ENCODE measurements at regions not wholly inside any gene's neighbourhood (a gene's known extent, or its start where the extent isn't known, plus 50 kb on each side); places are given as distances from the start of the nearest gene placed in this dataset.

DNA sequence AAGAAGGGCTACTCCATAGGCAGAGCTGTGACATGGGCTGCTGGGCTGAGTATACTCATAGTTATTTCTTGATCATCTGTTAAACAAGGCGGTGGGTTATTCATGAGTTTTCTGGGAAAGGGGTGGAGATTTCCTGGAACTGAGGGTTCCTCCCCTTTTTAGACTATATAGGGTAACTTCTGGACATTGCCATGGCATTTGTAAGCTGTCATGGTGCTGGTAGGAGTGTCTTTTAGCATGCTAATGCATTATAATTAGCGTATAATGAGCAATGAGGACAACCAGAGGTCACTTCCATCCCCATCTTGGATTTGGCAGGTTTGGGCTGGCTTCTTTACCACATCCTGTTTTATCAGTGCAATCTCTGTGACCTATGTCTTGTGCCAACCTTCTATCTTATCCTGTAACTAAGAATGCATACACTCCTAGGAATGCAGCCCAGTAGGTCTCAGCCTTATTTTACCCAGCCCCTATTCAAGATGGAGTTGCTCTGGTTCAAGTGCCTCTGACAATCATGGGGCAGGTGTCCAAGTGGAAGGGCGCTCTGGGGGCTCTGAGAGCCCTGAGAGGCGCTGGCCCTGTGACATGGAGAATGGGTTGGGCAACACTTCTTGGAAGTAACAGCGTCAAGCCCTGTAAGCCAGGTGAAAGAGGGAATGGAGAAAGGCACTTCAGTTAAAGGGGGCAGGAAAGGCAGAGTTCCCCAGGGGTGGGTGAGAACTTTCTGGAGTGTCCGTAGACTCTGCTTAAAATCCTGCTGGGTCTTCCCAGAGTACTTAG is 354.2 kb upstream of the SULF2 start:
- no peak overlapping the region for H3K27ac ChIP-seq (ENCODE audit: low read depth, low read length, poor library complexity, severe bottlenecking)
- POLR2A ChIA-PET (ENCODE audit: low non-redundant PET), result no interaction called here

GRCh38 chr20:48132834-48133233 is 347.6 kb upstream of the SULF2 start:
- no TSS peak for BruUV-seq (replicated peaks)
- ChIA-PET CTCF (no interaction called here), POLR2A (ENCODE audit: low non-redundant PET) (no interaction called here)
- peaks cover 8% of the 10 kb centered on the region for H3K9me3 ChIP-seq (ENCODE audit: low read depth, low read length, poor library complexity, severe bottlenecking)
- no peak overlapping the region for H3K27ac ChIP-seq (ENCODE audit: low read depth, low read length, poor library complexity, severe bottlenecking)
- H3K4me1 ChIP-seq (ENCODE audit: insufficient read depth, low read length, poor library complexity, severe bottlenecking), result no peaks in the 10 kb centered on the region
- intact Hi-C loops (cut with micrococcal nuclease; ENCODE audit: unreplicated experiment), result no loop called here
- no peak overlapping the region for H3K4me3 ChIP-seq (ENCODE audit: low read depth, low read length, poor library complexity, severe bottlenecking)
- no peaks in the 10 kb centered on the region for H3K36me3 ChIP-seq (ENCODE audit: insufficient read depth, low read length, poor library complexity, severe bottlenecking)
- TF ChIP-seq EZH2 (IDR thresholded peaks at IDR 0.05; ENCODE audit: borderline replicate concordance, low read depth, low read length, poor library complexity, severe bottlenecking), result no peak
- no peak for TF ChIP-seq CTCF (conservative IDR thresholded peaks at IDR 0.05; ENCODE audit: low read depth, low read length)
- peaks cover 13% of the 10 kb centered on the region for H3K27me3 ChIP-seq (replicated peaks; ENCODE audit: insufficient read depth, low read depth, low read length, poor library complexity)
- no peak for DNase-seq (ENCODE audit: low spot score)

More for the DNA sequence above, 354.2 kb upstream of the SULF2 start:
- DNase-seq (ENCODE audit: low spot score), result no peak
- BruUV-seq (replicated peaks), result no TSS peak
- TF ChIP-seq CTCF (conservative IDR thresholded peaks at IDR 0.05; ENCODE audit: low read depth, low read length) (no peak), EZH2 (IDR thresholded peaks at IDR 0.05; ENCODE audit: borderline replicate concordance, low read depth, low read length, poor library complexity, severe bottlenecking) (no peak)
- Histone ChIP-seq H3K36me3 (ENCODE audit: insufficient read depth, low read length, poor library complexity, severe bottlenecking) (no peaks in the 10 kb centered on the region), H3K4me1 (ENCODE audit: insufficient read depth, low read length, poor library complexity, severe bottlenecking) (no peaks in the 10 kb centered on the region), H3K9me3 (ENCODE audit: low read depth, low read length, poor library complexity, severe bottlenecking) (no peaks in the 10 kb centered on the region), H3K27me3 (replicated peaks; ENCODE audit: insufficient read depth, low read depth, low read length, poor library complexity) (no peaks in the 10 kb centered on the region), H3K4me3 (ENCODE audit: low read depth, low read length, poor library complexity, severe bottlenecking) (no peak overlapping the region)
- intact Hi-C loops (cut with micrococcal nuclease; ENCODE audit: unreplicated experiment), result no loop called here
- CTCF ChIA-PET, result no interaction called here

GRCh38 chr20:48131581-48131980 is 346.3 kb upstream of the SULF2 start:
- POLR2A ChIA-PET (ENCODE audit: low non-redundant PET), result interaction anchor here (0.7 kb wide), 1 partner anchor 1390 kb away, joined by 4 read pairs; no protein-coding TSS in a partner anchor
- CTCF ChIA-PET, result no interaction called here

More at GRCh38 chr20:48131581-48131980, 346.3 kb upstream of the SULF2 start:
- intact Hi-C loops (cut with micrococcal nuclease; ENCODE audit: unreplicated experiment), result no loop called here
- H3K9me3 ChIP-seq (ENCODE audit: low read depth, low read length, poor library complexity, severe bottlenecking), result peaks cover 8% of the 10 kb centered on the region
- no peak overlapping the region for H3K27ac ChIP-seq (ENCODE audit: low read depth, low read length, poor library complexity, severe bottlenecking)
- H3K4me1 ChIP-seq (ENCODE audit: insufficient read depth, low read length, poor library complexity, severe bottlenecking), result no peaks in the 10 kb centered on the region
- BruUV-seq (replicated peaks), result no TSS peak
- H3K4me3 ChIP-seq (ENCODE audit: low read depth, low read length, poor library complexity, severe bottlenecking), result no peak overlapping the region
- H3K36me3 ChIP-seq (ENCODE audit: insufficient read depth, low read length, poor library complexity, severe bottlenecking), result no peaks in the 10 kb centered on the region
- TF ChIP-seq CTCF (conservative IDR thresholded peaks at IDR 0.05; ENCODE audit: low read depth, low read length) (no peak), EZH2 (IDR thresholded peaks at IDR 0.05; ENCODE audit: borderline replicate concordance, low read depth, low read length, poor library complexity, severe bottlenecking) (no peak)
- DNase-seq (ENCODE audit: low spot score), result no peak
- peaks cover 13% of the 10 kb centered on the region for H3K27me3 ChIP-seq (replicated peaks; ENCODE audit: insufficient read depth, low read depth, low read length, poor library complexity)

Data from A673 (cell line).